Subcutaneous abdominal adipose tissue (tissue), 5 donors: ENCODE measurements at regions not wholly inside any gene's neighbourhood (a gene's known extent, or its start where the extent isn't known, plus 50 kb on each side); places are given as distances from the start of the nearest gene placed in this dataset.

ENCODE experiments used
- H3K27ac ChIP-seq: one replicate; pipeline ENCODE4 v1.7.0; 2013; ENCODE audit warnings: low read depth, mild to moderate bottlenecking, inconsistent platforms, low read length, moderate library complexity
- H3K27me3 ChIP-seq, 5 donors: one replicate each; pipeline ENCODE4 v1.7.0; 2013; ENCODE audit warnings: low read length in 5 of 5, inconsistent platforms in 1 of 5; ENCODE audit not compliant: control insufficient read depth in 5 of 5, insufficient read depth in 4 of 5
- H3K36me3 ChIP-seq, 5 donors: one replicate each; pipeline ENCODE4 v1.7.0; 2013; ENCODE audit warnings: low read length in 5 of 5; ENCODE audit not compliant: control insufficient read depth in 5 of 5, insufficient read depth in 5 of 5
- H3K4me1 ChIP-seq, 5 donors: one replicate each; pipeline ENCODE4 v1.7.0; 2013; ENCODE audit warnings: low read length in 5 of 5, mild to moderate bottlenecking in 3 of 5, moderate library complexity in 1 of 5; ENCODE audit not compliant: control insufficient read depth in 5 of 5, insufficient read depth in 5 of 5
- H3K4me3 ChIP-seq, 5 donors: one replicate each; pipeline ENCODE4 v1.7.0; 2013; ENCODE audit warnings: low read length in 5 of 5, low read depth in 1 of 5
- H3K9ac ChIP-seq, 5 donors: one replicate each; pipeline ENCODE4 v1.7.0; 2013; ENCODE audit warnings: low read length in 5 of 5, mild to moderate bottlenecking in 4 of 5, moderate library complexity in 3 of 5
- H3K9me3 ChIP-seq, 5 donors: one replicate each; pipeline ENCODE4 v1.7.0; 2013; ENCODE audit warnings: low read length in 5 of 5; ENCODE audit not compliant: control insufficient read depth in 5 of 5
- donor health status: healthy.
- donor health status: healthy.
- donor health status: healthy.
- donor health status: healthy.
- donor health status: healthy.

DNA sequence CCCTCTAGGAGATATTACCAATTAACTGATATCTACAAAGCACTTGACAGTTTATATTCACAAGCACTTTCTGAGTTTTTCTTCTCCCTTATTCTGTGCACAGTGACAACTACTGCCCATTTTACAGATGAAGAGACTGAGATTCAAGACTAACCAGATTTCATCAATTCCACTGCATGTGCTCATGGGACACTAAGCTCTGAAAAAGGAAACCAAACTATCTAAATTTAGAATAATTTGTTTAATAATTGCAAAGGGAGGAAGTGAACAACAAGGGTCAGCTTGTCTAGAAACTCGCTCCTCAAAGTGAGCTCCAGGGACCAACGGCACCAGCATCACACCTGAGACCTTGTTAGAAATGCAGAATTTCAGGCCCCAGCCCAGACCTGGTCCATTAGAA lies 50.8 kb upstream of the MYLIP start:
- H3K9me3 ChIP-seq: no peaks in the 10 kb centered on the region
- no peak overlapping the region for H3K27ac ChIP-seq
- no peaks in the 10 kb centered on the region for H3K27me3 ChIP-seq
- H3K4me1 ChIP-seq: peaks cover 0 to 25% (median 5%) of the 10 kb centered on the region in 5 donors
- H3K36me3 ChIP-seq: no peaks in the 10 kb centered on the region
- no peak overlapping the region for H3K9ac ChIP-seq
- H3K4me3 ChIP-seq: no peak overlapping the region

DNA sequence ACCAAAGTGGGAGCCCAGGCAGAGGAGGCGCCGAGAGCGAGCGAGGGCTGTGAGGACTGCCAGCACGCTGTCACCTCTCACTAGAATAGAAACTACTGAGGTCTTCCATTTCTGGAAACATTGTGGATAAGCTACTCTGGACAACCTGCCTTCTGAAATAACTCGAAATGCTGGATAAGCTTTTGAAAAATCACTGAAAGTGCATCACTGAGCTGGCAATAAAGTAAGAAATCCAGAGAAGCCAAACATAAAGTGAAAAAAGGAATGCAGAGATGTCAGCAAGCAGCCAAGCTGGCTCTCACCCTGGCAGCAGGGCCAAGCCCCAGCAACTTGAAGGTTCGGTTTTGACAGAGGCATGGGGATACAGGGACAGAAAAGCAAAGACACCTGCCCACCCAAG lies 59.2 kb upstream of the MYLIP start:
- Histone ChIP-seq H3K27ac (no peak overlapping the region), H3K9me3 (no peaks in the 10 kb centered on the region), H3K27me3 (no peaks in the 10 kb centered on the region), H3K9ac (no peak overlapping the region), H3K36me3 (no peaks in the 10 kb centered on the region), H3K4me1 (peaks cover 0 to 3% (median 2%) of the 10 kb centered on the region in 5 donors), H3K4me3 (no peak overlapping the region)

DNA sequence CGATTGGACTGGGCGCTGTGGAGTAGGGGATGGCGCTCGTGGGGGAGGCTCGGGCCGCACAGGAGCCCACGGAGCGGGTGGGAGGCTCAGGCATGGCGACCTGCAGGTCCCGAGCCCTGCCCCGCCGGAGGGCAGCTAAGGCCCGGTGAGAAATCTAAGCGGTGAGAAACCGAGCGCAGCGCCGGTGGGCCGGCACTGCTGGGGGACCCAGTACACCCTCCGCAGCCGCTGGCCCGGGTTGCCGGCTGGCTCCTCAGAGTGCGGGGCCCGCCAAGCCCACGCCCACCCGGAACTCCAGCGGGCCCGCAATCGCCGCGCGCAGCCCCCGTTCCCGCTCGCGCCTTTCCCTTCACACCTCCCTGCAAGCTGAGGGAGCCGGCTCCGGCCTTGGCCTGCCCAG lies 59.7 kb upstream of the MYLIP start:
- H3K4me1 ChIP-seq: peaks cover 0 to 5% (median 3%) of the 10 kb centered on the region in 5 donors
- no peak overlapping the region for H3K9ac ChIP-seq
- no peaks in the 10 kb centered on the region for H3K9me3 ChIP-seq
- no peaks in the 10 kb centered on the region for H3K27me3 ChIP-seq
- H3K27ac ChIP-seq: no peak overlapping the region
- no peaks in the 10 kb centered on the region for H3K36me3 ChIP-seq
- no peak overlapping the region for H3K4me3 ChIP-seq

DNA sequence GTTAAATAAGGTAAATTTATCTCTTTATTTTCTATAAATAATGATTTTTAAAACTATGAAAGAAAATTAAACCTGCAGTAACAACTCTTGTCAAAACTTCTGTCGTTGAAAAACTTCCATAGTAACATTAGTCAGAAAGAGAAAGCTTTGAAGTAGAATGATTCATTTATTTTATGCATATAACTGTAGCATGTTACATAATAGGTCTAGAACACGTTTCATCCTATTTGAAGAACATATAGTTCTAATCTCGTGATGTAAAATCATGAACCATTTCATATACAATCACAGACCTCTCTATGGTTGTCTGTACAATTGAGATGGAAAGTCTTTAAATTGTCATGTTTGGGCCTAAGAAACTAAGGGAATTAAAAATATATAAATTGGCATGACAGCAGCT lies 61.3 kb upstream of the MYLIP start:
- no peaks in the 10 kb centered on the region for H3K9me3 ChIP-seq
- H3K27me3 ChIP-seq: no peaks in the 10 kb centered on the region
- no peak overlapping the region for H3K27ac ChIP-seq
- H3K9ac ChIP-seq: no peak overlapping the region
- H3K4me1 ChIP-seq: peaks cover 0 to 5% (median 3%) of the 10 kb centered on the region in 5 donors
- H3K4me3 ChIP-seq: no peak overlapping the region
- H3K36me3 ChIP-seq: no peaks in the 10 kb centered on the region

DNA sequence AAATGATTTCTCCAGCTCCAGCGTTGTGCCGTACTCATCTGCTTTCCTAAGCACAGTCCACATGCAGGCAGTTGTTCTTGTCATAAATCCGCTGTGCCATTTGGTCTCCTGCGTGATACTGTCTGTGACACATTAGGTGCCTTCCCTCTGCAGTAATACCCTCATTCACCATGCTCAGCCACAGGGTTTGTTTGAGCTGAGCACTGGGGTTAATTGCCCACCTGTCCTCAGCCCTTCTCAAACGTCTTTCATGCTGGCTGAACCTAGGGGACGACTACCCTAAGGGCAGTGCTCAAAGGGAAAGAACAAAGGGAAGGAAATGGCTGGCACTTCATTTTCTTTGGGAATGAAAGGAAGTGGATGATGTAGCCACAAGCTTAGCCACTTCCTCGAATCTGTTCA lies 64.2 kb upstream of the MYLIP start:
- Histone ChIP-seq H3K9ac (no peak overlapping the region), H3K9me3 (no peaks in the 10 kb centered on the region), H3K36me3 (no peaks in the 10 kb centered on the region)

DNA sequence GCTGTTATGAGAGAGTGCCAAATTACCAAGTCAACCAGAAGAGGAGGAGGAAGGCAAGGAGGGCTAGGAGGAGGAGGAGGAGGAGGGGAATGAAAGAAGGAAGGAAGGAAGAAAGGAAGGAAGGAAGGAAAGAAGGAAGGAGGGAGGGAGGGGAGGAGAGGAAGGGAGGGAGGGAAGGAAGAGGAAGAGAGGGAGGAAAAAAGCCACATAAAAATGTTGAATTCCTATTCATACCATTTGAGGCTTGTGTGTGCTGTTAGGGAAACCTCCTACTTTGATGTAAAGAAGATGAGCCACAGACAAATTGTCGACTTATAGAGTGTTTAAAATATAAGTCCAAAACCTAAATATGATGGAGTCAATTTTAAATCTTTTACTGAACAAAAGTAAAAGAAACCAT lies 65.3 kb upstream of the MYLIP start:
- no peaks in the 10 kb centered on the region for H3K27me3 ChIP-seq
- H3K4me3 ChIP-seq: no peak overlapping the region

More for the DNA sequence above, 64.2 kb upstream of the MYLIP start:
- peaks cover 0 to 5% (median 3%) of the 10 kb centered on the region in 5 donors for H3K4me1 ChIP-seq
- H3K27ac ChIP-seq: no peak overlapping the region
- no peaks in the 10 kb centered on the region for H3K27me3 ChIP-seq
- no peak overlapping the region for H3K4me3 ChIP-seq

DNA sequence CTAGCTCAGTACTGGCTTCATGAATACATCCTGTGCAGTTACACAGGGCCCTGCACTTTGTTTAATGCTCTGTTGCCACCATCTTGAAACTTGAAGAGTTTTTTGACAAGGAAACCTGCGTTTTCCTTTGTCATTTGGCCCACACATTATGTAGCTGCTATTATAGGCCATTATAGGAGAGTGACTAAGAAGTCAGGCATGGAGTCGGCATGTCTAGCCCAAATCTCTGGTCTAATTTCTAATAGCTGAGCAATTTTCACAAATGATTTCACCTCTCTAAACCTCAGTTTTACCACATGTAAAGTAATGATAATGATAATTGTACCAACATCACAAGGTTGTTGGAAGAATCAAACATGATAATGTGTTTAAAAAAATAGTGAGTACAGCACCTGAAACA lies 67.1 kb upstream of the MYLIP start:
- H3K9me3 ChIP-seq: no peaks in the 10 kb centered on the region
- no peak overlapping the region for H3K27ac ChIP-seq
- H3K9ac ChIP-seq: no peak overlapping the region
- H3K36me3 ChIP-seq: no peaks in the 10 kb centered on the region
- H3K4me3 ChIP-seq: no peak overlapping the region
- no peaks in the 10 kb centered on the region for H3K27me3 ChIP-seq
- peaks cover 0 to 10% (median 7%) of the 10 kb centered on the region in 5 donors for H3K4me1 ChIP-seq

More for the DNA sequence above, 65.3 kb upstream of the MYLIP start:
- no peaks in the 10 kb centered on the region for H3K9me3 ChIP-seq
- no peak overlapping the region for H3K9ac ChIP-seq
- peaks cover 0 to 5% (median 4%) of the 10 kb centered on the region in 5 donors for H3K4me1 ChIP-seq
- no peaks in the 10 kb centered on the region for H3K36me3 ChIP-seq
- no peak overlapping the region for H3K27ac ChIP-seq

DNA sequence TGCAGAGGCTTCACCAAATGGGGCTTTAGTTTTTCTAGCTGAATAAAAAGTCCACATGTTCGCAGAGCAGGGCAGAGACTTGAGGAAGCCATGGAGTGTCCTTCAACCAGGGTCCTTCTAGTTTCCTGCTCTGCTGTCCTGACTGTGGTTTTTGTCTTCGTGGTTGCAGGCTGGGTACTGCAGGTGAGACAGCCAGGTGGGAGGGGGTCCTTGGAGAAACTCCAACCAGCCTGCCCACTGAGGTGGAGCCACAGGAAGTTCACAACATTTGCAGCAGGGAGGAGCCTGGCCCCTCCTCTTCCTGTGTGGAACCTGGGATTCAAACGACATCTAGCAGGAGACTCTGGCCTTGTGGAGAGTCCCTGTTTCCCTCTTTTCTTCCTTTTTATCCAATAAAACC lies 68.8 kb upstream of the MYLIP start:
- no peaks in the 10 kb centered on the region for H3K36me3 ChIP-seq
- no peak overlapping the region for H3K9ac ChIP-seq
- no peaks in the 10 kb centered on the region for H3K27me3 ChIP-seq
- H3K27ac ChIP-seq: no peak overlapping the region
- no peak overlapping the region for H3K4me3 ChIP-seq
- no peaks in the 10 kb centered on the region for H3K9me3 ChIP-seq
- H3K4me1 ChIP-seq: peaks cover 0 to 10% (median 7%) of the 10 kb centered on the region in 5 donors

DNA sequence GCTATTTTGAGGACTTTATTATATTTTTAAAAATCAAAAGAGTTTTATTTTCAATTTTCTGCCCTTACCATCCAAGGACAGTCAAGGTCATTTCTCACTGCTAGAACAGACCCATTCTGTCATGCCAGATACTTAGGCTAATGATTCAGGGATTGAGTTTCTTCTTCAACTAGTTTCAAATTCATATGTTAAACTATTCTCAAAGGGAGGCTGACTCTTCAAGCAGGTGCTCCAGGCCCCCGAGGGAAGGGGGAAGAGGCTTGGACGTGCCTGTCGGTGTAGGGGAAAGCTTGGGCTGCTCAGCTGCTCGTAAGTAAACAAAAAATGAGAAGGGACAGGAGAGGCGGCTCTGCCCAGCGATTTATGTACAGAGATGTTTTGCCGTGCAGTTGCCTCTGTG lies 69.4 kb upstream of the MYLIP start:
- Histone ChIP-seq H3K27ac (no peak overlapping the region), H3K4me1 (peaks cover 0 to 7% (median 4%) of the 10 kb centered on the region in 5 donors), H3K27me3 (no peaks in the 10 kb centered on the region), H3K36me3 (no peaks in the 10 kb centered on the region), H3K9ac (no peak overlapping the region), H3K9me3 (no peaks in the 10 kb centered on the region), H3K4me3 (no peak overlapping the region)

DNA sequence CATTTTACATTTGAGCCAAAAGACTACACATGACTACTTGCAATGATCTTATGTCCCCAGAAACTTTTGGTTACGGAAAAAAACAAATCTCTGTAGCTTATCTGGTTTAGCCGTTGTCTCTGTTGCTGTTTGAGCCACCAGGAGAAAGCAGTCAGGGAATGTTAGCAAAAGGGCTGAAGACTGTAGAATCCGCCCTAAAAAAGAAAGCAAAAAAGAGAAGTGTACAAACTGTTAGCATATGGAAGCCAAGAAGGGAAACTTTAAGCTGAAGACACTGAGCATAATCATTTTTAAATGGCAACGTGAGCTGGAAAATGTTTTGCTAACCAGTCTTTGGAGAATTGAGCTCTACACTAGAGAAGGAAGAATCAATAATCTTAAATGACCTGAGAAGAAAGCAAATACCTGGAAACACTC lies 69.9 kb upstream of the MYLIP start:
- Histone ChIP-seq H3K9me3 (no peaks in the 10 kb centered on the region), H3K4me3 (no peak overlapping the region), H3K27ac (no peak overlapping the region), H3K36me3 (no peaks in the 10 kb centered on the region), H3K9ac (no peak overlapping the region), H3K4me1 (peaks cover 0 to 7% (median 4%) of the 10 kb centered on the region in 5 donors), H3K27me3 (no peaks in the 10 kb centered on the region)
